ENCODE measurements at regions not wholly inside any gene's neighbourhood (a gene's known extent, or its start where the extent isn't known, plus 50 kb on each side); places are given as distances from the start of the nearest gene placed in this dataset.

DNA sequence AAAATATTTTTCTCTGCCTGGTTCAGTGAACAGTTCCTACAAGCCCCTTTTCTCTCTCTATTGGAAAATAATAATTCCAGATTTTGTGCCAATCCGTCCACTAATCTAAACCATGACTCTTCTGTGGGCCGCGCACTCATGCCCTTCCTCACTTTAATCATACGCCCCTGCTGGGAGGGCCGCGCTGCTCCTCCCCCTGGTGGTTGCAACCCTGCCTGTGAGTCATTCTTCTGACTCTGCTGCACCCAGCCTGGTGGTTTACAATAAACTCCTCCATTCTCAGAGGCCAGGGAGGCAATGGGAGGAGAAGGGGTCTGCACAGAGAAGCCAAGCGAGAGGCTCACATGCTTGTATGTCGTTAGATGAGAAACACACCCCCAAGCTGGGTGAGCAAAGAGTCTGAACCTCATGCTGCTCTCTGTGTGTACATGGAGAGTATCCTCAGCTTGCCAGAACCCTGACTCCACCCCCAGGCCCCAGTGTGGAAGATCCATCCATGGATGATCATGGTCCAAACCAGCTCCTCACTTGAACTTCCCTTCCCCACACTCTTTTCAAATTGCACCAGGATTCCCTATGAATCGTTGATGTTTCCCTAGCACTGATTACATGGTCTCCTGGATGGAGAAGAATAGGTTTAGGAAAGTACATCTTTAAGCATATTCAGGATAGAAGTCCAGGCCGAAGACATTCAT, 228.9 kb downstream of the ANKRD30B start:
- no peaks in the 10 kb centered on the region for H3F3A ChIP-seq (ENCODE audit: low read depth)
- no peak overlapping the region for H3K4me2 ChIP-seq (ENCODE audit: low read depth, low read length, poor library complexity, severe bottlenecking)
- peaks cover 3% of the 10 kb centered on the region; the same call in 1 of the 2 replicates for H3K9me3 ChIP-seq (ENCODE audit: insufficient read depth, low read depth, low read length)
- no peak overlapping the region for H3K9ac ChIP-seq (ENCODE audit: low read depth, low read length, poor library complexity, severe bottlenecking)
- no peaks in the 10 kb centered on the region for H3K9me2 ChIP-seq (replicated peaks; ENCODE audit: low read depth, low read length)
- H3K27me3 ChIP-seq (ENCODE audit: insufficient read depth, low read length, poor library complexity, severe bottlenecking) = no peaks in the 10 kb centered on the region
- H2AFZ ChIP-seq (ENCODE audit: low read length) = no peak overlapping the region
- no peaks in the 10 kb centered on the region for H3K79me2 ChIP-seq (ENCODE audit: insufficient read depth, low read length)
- no peak overlapping the region for H3K4me3 ChIP-seq (ENCODE audit: low read length, poor library complexity, severe bottlenecking)
- TF ChIP-seq, protein P1, sequence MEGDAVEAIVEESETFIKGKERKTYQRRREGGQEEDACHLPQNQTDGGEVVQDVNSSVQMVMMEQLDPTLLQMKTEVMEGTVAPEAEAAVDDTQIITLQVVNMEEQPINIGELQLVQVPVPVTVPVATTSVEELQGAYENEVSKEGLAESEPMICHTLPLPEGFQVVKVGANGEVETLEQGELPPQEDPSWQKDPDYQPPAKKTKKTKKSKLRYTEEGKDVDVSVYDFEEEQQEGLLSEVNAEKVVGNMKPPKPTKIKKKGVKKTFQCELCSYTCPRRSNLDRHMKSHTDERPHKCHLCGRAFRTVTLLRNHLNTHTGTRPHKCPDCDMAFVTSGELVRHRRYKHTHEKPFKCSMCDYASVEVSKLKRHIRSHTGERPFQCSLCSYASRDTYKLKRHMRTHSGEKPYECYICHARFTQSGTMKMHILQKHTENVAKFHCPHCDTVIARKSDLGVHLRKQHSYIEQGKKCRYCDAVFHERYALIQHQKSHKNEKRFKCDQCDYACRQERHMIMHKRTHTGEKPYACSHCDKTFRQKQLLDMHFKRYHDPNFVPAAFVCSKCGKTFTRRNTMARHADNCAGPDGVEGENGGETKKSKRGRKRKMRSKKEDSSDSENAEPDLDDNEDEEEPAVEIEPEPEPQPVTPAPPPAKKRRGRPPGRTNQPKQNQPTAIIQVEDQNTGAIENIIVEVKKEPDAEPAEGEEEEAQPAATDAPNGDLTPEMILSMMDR (conservative IDR thresholded peaks at IDR 0.05; ENCODE audit: low read length) = no peak
- TF ChIP-seq EZH2phosphoT487 (IDR thresholded peaks at IDR 0.05; ENCODE audit: borderline replicate concordance) = no peak
- no peaks in the 10 kb centered on the region for H3K36me3 ChIP-seq (ENCODE audit: insufficient read depth, low read length)
- no peaks in the 10 kb centered on the region for H3K4me1 ChIP-seq (ENCODE audit: insufficient read depth, low read length, poor library complexity, severe bottlenecking)
- no peaks in the 10 kb centered on the region for H4K20me1 ChIP-seq (ENCODE audit: insufficient read depth, low read length, poor library complexity, severe bottlenecking)

DNA sequence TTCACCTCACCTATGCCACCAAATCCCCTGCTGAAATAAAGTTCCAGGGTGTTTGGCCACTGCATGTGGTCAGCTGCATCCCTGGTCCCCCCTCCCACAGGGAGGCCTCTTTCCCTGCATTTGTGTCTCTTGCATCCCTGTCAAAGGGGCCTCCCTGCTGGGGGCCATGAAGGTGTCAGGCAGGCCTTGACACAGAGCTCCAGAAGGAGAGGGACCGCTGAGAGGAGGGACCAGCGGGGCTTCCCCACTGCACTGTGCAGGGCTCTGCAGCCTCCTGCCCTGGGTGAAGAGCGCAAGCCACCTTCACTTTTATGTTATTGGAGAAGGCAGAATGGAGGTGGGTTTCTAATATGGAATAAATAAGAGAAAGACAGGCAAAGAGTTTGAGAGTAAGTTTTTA, 230.2 kb downstream of the ANKRD30B start:
- Histone ChIP-seq H3K79me2 (ENCODE audit: insufficient read depth, low read length) (no peaks in the 10 kb centered on the region), H3K4me3 (ENCODE audit: low read length, poor library complexity, severe bottlenecking) (no peak overlapping the region), H3K9me3 (ENCODE audit: insufficient read depth, low read depth, low read length) (peaks cover 3% of the 10 kb centered on the region; the same call in 1 of the 2 replicates), H3K4me1 (ENCODE audit: insufficient read depth, low read length, poor library complexity, severe bottlenecking) (no peaks in the 10 kb centered on the region), H3K27me3 (ENCODE audit: insufficient read depth, low read length, poor library complexity, severe bottlenecking) (no peaks in the 10 kb centered on the region), H3K4me2 (ENCODE audit: low read depth, low read length, poor library complexity, severe bottlenecking) (no peak overlapping the region), H3F3A (ENCODE audit: low read depth) (no peaks in the 10 kb centered on the region), H3K9me2 (replicated peaks; ENCODE audit: low read depth, low read length) (no peaks in the 10 kb centered on the region), H4K20me1 (ENCODE audit: insufficient read depth, low read length, poor library complexity, severe bottlenecking) (no peaks in the 10 kb centered on the region), H3K36me3 (ENCODE audit: insufficient read depth, low read length) (no peaks in the 10 kb centered on the region), H3K9ac (ENCODE audit: low read depth, low read length, poor library complexity, severe bottlenecking) (no peak overlapping the region), H2AFZ (ENCODE audit: low read length) (no peak overlapping the region)
- no peak for TF ChIP-seq EZH2phosphoT487 (IDR thresholded peaks at IDR 0.05; ENCODE audit: borderline replicate concordance)
- TF ChIP-seq, protein P1 (conservative IDR thresholded peaks at IDR 0.05; ENCODE audit: low read length) = no peak

DNA sequence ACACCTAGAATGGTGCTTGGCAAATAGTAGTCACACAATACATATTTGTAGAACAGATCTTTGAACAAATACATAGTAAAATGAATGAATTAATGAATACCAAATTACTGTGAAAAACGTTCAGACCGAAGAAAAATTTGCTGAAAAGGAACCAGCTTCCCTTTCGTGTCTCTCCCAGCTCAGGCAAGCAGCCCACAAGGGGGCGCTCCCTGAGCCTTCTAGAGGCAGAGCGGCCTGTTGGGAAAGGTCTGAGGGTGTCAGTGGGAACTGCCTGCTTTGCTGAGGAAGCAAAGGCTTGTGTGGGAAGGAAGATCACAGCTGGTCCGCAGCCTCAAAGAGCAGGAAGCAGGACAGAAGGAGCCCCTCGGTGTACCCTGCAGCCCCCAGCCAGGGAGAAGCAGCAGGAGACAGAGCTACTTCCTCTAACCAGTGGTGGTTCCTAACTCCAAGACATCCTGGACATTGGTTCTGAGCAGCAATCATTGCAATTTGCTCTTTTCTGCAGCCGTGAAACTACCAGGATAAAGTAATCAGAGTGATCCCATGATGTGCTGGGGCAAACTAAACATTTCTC, 231.1 kb downstream of the ANKRD30B start:
- no peaks in the 10 kb centered on the region for H3K27me3 ChIP-seq (ENCODE audit: insufficient read depth, low read length, poor library complexity, severe bottlenecking)

More for the DNA sequence above, 231.1 kb downstream of the ANKRD30B start:
- Histone ChIP-seq H3K4me1 (ENCODE audit: insufficient read depth, low read length, poor library complexity, severe bottlenecking) (no peaks in the 10 kb centered on the region), H3K79me2 (ENCODE audit: insufficient read depth, low read length) (no peaks in the 10 kb centered on the region), H3K36me3 (ENCODE audit: insufficient read depth, low read length) (no peaks in the 10 kb centered on the region), H2AFZ (ENCODE audit: low read length) (no peak overlapping the region), H3K9ac (ENCODE audit: low read depth, low read length, poor library complexity, severe bottlenecking) (no peak overlapping the region), H3K9me2 (replicated peaks; ENCODE audit: low read depth, low read length) (no peaks in the 10 kb centered on the region), H3F3A (ENCODE audit: low read depth) (no peaks in the 10 kb centered on the region), H3K4me2 (ENCODE audit: low read depth, low read length, poor library complexity, severe bottlenecking) (no peak overlapping the region), H4K20me1 (ENCODE audit: insufficient read depth, low read length, poor library complexity, severe bottlenecking) (no peaks in the 10 kb centered on the region), H3K4me3 (ENCODE audit: low read length, poor library complexity, severe bottlenecking) (no peak overlapping the region), H3K9me3 (ENCODE audit: insufficient read depth, low read depth, low read length) (peaks cover 3% of the 10 kb centered on the region; the same call in 1 of the 2 replicates)
- no peak for TF ChIP-seq EZH2phosphoT487 (IDR thresholded peaks at IDR 0.05; ENCODE audit: borderline replicate concordance)
- TF ChIP-seq, protein P1 (conservative IDR thresholded peaks at IDR 0.05; ENCODE audit: low read length) = peak; percentile 38; the same call in 1 of the 2 replicates

Measured in Loucy (cell line).